ENCODE measurements at regions not wholly inside any gene's neighbourhood (a gene's known extent, or its start where the extent isn't known, plus 50 kb on each side); places are given as distances from the start of the nearest gene placed in this dataset.

DNA sequence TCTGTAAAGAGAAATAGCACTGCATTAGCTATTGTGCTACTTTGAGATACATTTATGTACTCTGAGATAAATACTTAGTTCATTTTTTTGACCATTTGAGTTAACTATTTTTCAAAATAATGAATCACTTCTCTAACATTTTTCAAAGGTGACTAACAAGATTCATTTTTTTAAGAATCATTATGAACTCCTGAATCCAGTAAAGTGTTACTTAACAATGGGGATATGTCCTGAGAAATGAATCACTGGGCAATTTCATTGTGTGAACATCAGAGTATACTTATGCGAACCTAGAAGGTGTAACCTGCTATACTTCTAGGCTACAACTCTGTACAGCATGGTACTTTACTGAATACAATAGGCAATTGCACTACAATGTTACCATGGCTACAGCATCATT lies 355.8 kb downstream of the ARL6IP6 start:
- no peak overlapping the region for H3K4me3 ChIP-seq
- no peak for DNase-seq
- TF ChIP-seq, protein P1, sequence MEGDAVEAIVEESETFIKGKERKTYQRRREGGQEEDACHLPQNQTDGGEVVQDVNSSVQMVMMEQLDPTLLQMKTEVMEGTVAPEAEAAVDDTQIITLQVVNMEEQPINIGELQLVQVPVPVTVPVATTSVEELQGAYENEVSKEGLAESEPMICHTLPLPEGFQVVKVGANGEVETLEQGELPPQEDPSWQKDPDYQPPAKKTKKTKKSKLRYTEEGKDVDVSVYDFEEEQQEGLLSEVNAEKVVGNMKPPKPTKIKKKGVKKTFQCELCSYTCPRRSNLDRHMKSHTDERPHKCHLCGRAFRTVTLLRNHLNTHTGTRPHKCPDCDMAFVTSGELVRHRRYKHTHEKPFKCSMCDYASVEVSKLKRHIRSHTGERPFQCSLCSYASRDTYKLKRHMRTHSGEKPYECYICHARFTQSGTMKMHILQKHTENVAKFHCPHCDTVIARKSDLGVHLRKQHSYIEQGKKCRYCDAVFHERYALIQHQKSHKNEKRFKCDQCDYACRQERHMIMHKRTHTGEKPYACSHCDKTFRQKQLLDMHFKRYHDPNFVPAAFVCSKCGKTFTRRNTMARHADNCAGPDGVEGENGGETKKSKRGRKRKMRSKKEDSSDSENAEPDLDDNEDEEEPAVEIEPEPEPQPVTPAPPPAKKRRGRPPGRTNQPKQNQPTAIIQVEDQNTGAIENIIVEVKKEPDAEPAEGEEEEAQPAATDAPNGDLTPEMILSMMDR (IDR thresholded peaks at IDR 0.05), result no peak
- no peak for TF ChIP-seq POLR2A (IDR thresholded peaks at IDR 0.05)
- H3K4me1 ChIP-seq, result no peaks in the 10 kb centered on the region
- 46 to 69% methylated on average over 1 of the region's 1 CpG for WGBS, 2 donors
- no peaks in the 10 kb centered on the region for H3K27me3 ChIP-seq
- H3K9me3 ChIP-seq, result no peaks in the 10 kb centered on the region
- no peak overlapping the region for H3K27ac ChIP-seq
- H3K36me3 ChIP-seq, result no peaks in the 10 kb centered on the region
- intact Hi-C loops (cut with DNase I), result no loop called here

DNA sequence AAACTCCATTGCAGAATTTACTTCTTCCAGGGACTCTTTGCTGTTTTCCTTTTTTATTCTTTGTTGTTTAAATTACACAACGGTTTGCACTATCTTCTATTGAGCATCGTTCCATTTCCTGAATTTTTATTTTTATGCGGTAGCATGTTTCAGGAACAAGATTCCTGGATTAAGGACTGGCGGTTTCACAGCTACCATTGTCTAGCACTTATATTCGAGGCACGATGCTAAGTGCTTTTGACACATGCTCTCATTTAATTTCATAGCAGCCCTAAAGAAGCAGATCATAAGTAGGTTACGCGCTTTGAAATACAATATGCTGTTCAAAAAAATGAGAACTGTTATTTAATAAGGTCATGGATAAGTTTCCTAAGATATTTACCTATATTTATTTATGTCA lies 354.4 kb downstream of the ARL6IP6 start:
- no peak for DNase-seq
- WGBS, 2 donors, result 85 to 90% methylated on average over 8 of the region's 8 CpGs
- Histone ChIP-seq H3K9me3 (no peaks in the 10 kb centered on the region), H3K27ac (no peak overlapping the region), H3K27me3 (no peaks in the 10 kb centered on the region), H3K4me1 (no peaks in the 10 kb centered on the region), H3K36me3 (no peaks in the 10 kb centered on the region), H3K4me3 (no peak overlapping the region)
- TF ChIP-seq, protein P1 (IDR thresholded peaks at IDR 0.05), result no peak
- no peak for TF ChIP-seq POLR2A (IDR thresholded peaks at IDR 0.05)
- intact Hi-C loops (cut with DNase I), result no loop called here

DNA sequence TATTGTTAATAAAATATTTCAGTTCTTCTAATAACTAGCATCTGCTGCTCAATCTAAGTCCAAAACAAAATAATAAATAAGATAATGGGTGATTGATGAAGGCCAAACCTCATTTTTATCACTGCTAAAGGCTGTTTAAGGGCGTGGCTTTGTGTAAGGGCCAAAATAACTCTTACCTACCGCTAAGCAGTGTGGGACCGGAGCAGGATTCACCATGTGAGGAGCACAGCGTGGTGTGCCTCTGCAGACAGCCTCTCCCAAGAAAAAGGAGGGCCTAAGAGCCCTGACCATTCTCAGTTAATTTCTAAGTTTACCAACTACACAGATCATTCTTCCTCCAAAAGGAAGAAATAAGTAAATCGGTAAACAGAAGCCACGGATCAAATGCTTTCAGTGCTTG lies 353.7 kb downstream of the ARL6IP6 start:
- intact Hi-C loops (cut with DNase I), result no loop called here
- DNase-seq, result no peak
- no peaks in the 10 kb centered on the region for H3K27me3 ChIP-seq
- TF ChIP-seq POLR2A (IDR thresholded peaks at IDR 0.05), result no peak
- TF ChIP-seq, protein P1 (IDR thresholded peaks at IDR 0.05), result no peak
- no peaks in the 10 kb centered on the region for H3K9me3 ChIP-seq
- no peaks in the 10 kb centered on the region for H3K36me3 ChIP-seq
- no peak overlapping the region for H3K4me3 ChIP-seq
- 55 to 59% methylated on average over 6 of the region's 6 CpGs for WGBS, 2 donors
- H3K27ac ChIP-seq, result no peak overlapping the region
- no peaks in the 10 kb centered on the region for H3K4me1 ChIP-seq

DNA sequence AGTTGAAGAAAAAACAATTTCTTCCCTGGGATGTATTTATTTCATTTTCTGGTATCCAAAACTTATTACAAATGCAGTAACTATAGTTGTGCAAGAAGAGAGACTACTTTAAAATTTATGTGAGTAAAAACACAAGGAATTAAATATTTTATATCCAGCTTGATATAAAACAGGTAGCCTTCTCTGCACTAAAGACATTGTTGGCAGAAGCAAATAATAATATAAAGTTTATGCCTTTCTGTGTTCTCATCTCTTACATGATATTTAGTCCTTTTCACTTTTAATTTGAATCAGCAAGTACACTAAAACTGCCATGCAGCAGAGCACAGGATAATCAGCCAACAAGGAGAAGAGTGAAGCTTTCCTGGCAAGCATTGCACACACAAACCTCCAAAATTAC lies 352.7 kb downstream of the ARL6IP6 start:
- Histone ChIP-seq H3K36me3 (no peaks in the 10 kb centered on the region), H3K27ac (no peak overlapping the region), H3K27me3 (no peaks in the 10 kb centered on the region), H3K9me3 (no peaks in the 10 kb centered on the region), H3K4me1 (no peaks in the 10 kb centered on the region), H3K4me3 (no peak overlapping the region)
- TF ChIP-seq POLR2A (IDR thresholded peaks at IDR 0.05), result no peak
- TF ChIP-seq, protein P1 (IDR thresholded peaks at IDR 0.05), result no peak
- intact Hi-C loops (cut with DNase I), result no loop called here
- DNase-seq, result no peak

DNA sequence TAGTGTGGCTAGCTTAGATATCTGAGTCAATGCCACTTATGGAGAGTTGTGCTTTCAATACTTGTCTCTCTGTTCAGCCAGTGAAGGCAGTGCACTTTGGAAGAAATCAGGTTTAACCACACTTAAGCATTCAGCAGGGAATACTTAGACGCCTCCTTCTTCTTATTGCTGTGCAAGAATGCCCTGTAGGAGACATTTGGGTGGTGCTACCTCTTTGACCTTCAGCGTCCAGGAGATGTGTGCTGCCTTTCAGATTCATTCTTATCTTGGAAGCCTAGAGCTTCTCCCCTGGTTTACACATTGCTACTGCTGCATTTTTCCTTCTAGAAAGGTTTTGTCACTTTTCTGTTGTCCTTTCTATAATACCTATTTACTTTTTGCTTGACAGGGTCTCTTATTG lies 350.5 kb downstream of the ARL6IP6 start:
- H3K27ac ChIP-seq, result no peak overlapping the region
- intact Hi-C loops (cut with DNase I), result no loop called here
- H3K9me3 ChIP-seq, result no peaks in the 10 kb centered on the region
- no peak for DNase-seq
- H3K36me3 ChIP-seq, result no peaks in the 10 kb centered on the region
- no peak overlapping the region for H3K4me3 ChIP-seq
- no peaks in the 10 kb centered on the region for H3K4me1 ChIP-seq
- WGBS, 2 donors, result 78 to 84% methylated on average over 2 of the region's 2 CpGs
- no peaks in the 10 kb centered on the region for H3K27me3 ChIP-seq
- no peak for TF ChIP-seq POLR2A (IDR thresholded peaks at IDR 0.05)
- TF ChIP-seq, protein P1 (IDR thresholded peaks at IDR 0.05), result no peak
